GM12878 (cell line): ENCODE measurements at regions not wholly inside any gene's neighbourhood (a gene's known extent, or its start where the extent isn't known, plus 50 kb on each side); places are given as distances from the start of the nearest gene placed in this dataset.

Experiments used
- ATAC-seq: fragments of 200-7000 bp; cut with Tn5 transposase; 3 replicates; pipeline ENCODE4 v1.9.1; 2020; ENCODE audit warnings: mild to moderate bottlenecking, moderate library complexity
- BruUV-seq: library from RNA; stranded (reverse); fragments of 400-500 nt; replicated peaks from 2 replicates; lab custom pipeline; 2021; lab: Mats Ljungman, UMichigan
- CTCF ChIA-PET: fragments of 300-600 bp; sonication (Branson Sonifier 250); formaldehyde crosslinking; extraction: SDS; loops from one replicate; lab custom pipeline; 2021; ENCODE audit warnings: inconsistent platforms; lab: Yijun Ruan, JAX
- POLR2A ChIA-PET: fragments of 350-600 bp; formaldehyde crosslinking; extraction: SDS; loops from one replicate; lab custom pipeline; 2021; ENCODE audit warnings: inconsistent platforms; lab: Charles Lee
- RAD21 ChIA-PET: fragments of 300-600 bp; sonication (Branson Sonifier 250); formaldehyde crosslinking; loops from one replicate; lab custom pipeline; 2023; ENCODE audit warnings: antibody characterized with exemption; ENCODE audit not compliant: unreplicated experiment; lab: Charles Lee
- SMC1A ChIA-PET: fragments of 300-600 bp; sonication (Branson Sonifier 250); formaldehyde crosslinking; loops from one replicate; lab custom pipeline; 2023; ENCODE audit not compliant: unreplicated experiment, uncharacterized antibody; lab: Charles Lee
- DNase-seq: peaks from one replicate; pipeline ENCODE4 v3.0.0-alpha.2; 2011; ENCODE audit warnings: low read depth, low spot score
- FAIRE-seq: peaks from 3 replicates; lab custom pipeline; 2011; peaks lifted over from hg19 to GRCh38; lab: Jason Lieb, UNC
- H2AFZ ChIP-seq: 2 replicates; pipeline ENCODE4 v1.6.0; 2011; ENCODE audit warnings: low read depth, low read length, control low read depth; ENCODE audit not compliant: control insufficient read depth
- H3K27ac ChIP-seq: 2 replicates; pipeline ENCODE4 v1.5.1; 2011; ENCODE audit warnings: control low read depth; ENCODE audit not compliant: control insufficient read depth, insufficient read depth
- H3K27me3 ChIP-seq, 2 experiments: replicated peaks in 1 of 2; 2 replicates each; pipeline versions ENCODE4 v1.6.0 to v1.6.1; 2011; ENCODE audit warnings: low read length in 1 of 2; ENCODE audit not compliant: control insufficient read depth in 2 of 2, insufficient read depth in 2 of 2
- H3K36me3 ChIP-seq, 2 experiments: 2 replicates each; pipeline ENCODE4 v1.5.1; 2011; ENCODE audit warnings: low read length in 1 of 2; ENCODE audit not compliant: control insufficient read depth in 2 of 2, insufficient read depth in 2 of 2
- H3K4me1 ChIP-seq: 2 replicates; pipeline ENCODE4 v1.6.1; 2011; ENCODE audit warnings: mild to moderate bottlenecking, low read length, moderate library complexity, mixed read lengths; ENCODE audit not compliant: control insufficient read depth, insufficient read depth
- H3K4me2 ChIP-seq: 2 replicates; pipeline ENCODE4 v1.6.0; 2011; ENCODE audit warnings: control low read depth; ENCODE audit not compliant: control insufficient read depth, insufficient read depth
- H3K4me3 ChIP-seq: fragments of 200-600 bp; sonication (generic); 2 replicates; pipeline ENCODE4 v1.5.1; 2016
- H3K79me2 ChIP-seq: 2 replicates; pipeline ENCODE4 v1.6.0; 2011; ENCODE audit warnings: low read length; ENCODE audit not compliant: control insufficient read depth, insufficient read depth
- H3K9ac ChIP-seq: 2 replicates; pipeline ENCODE4 v1.8.0; 2011; ENCODE audit warnings: low read length, control low read depth, mixed read lengths; ENCODE audit not compliant: control insufficient read depth, insufficient read depth
- H3K9me3 ChIP-seq: replicated peaks from 3 replicates; pipeline ENCODE4 v1.5.1; 2011; ENCODE audit warnings: mild to moderate bottlenecking, low read length; ENCODE audit not compliant: control insufficient read depth, insufficient read depth
- H4K20me1 ChIP-seq: 2 replicates; pipeline ENCODE4 v1.6.0; 2011; ENCODE audit not compliant: control insufficient read depth, insufficient read depth
- EZH2 ChIP-seq: IDR thresholded peaks from 2 replicates; pipeline ENCODE4 v1.6.1; 2012; ENCODE audit warnings: low read depth, mild to moderate bottlenecking, control low read depth, inconsistent platforms, low read length, borderline replicate concordance; ENCODE audit not compliant: control insufficient read depth
- KDM1A ChIP-seq: fragments of 200-600 bp; sonication (generic); IDR thresholded peaks from 2 replicates; pipeline ENCODE4 v1.6.1; 2016; ENCODE audit warnings: borderline replicate concordance
- NFIC ChIP-seq: IDR thresholded peaks from 2 replicates; pipeline ENCODE4 v1.6.1; 2012; ENCODE audit warnings: low read depth, mild to moderate bottlenecking, inconsistent platforms, low read length, moderate library complexity
- in situ Hi-C: fragments of 300-500 bp; cut with MboI; formaldehyde crosslinking; loops from 9 replicates; pipeline ENCODE4 v1.14.3; 2018; ENCODE audit warnings: mixed read lengths
- intact Hi-C: fragments of 100-400 bp; cut with micrococcal nuclease; formaldehyde crosslinking; loops from one replicate; pipeline ENCODE4 v1.14.2; 2022; ENCODE audit not compliant: unreplicated experiment
- TF ChIP-seq, protein P1 (sequence below): fragments of 450-650 bp; IDR thresholded peaks from 2 replicates; pipeline ENCODE4 v1.6.1; 2017; ENCODE audit warnings: mild to moderate bottlenecking, moderate library complexity
- TF ChIP-seq, protein P2 (sequence below): IDR thresholded peaks from 2 replicates; pipeline ENCODE4 v1.6.1; 2012; ENCODE audit warnings: low read length, inconsistent platforms

DNA sequence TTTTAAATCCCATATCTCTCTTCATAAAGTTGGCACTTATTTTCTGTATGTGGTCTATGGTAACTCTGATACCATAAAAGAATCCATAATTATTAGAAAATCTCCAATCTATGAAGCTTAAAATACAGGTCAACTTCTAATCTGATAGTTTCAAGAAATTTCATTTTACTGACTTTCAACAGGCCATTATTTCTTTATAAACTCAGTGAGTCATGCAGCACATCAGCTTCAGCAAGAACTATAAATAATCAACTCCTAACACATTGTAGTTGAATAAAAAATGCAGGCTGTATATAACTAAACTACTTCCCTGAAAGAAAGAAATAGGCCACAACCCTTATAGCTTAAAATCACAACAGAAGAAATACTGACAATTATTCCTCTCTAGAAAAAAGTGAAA, 204.3 kb upstream of the CCDC150 start:
- POLR2A ChIA-PET: interaction anchor here (0.9 to 1.8 kb wide), 3 partner anchors 13 to 22 kb away, joined by 3 to 7 read pairs (median 4); no protein-coding TSS in a partner anchor
- Histone ChIP-seq H3K4me2 (no peak overlapping the region), H3K27me3 (no peaks in the 10 kb centered on the region), H4K20me1 (no peaks in the 10 kb centered on the region), H3K36me3 (no peaks in the 10 kb centered on the region), H3K4me3 (no peak overlapping the region), H3K27ac (no peak overlapping the region), H3K4me1 (peaks cover 2% of the 10 kb centered on the region; the same call in 1 of the 2 replicates), H3K79me2 (no peaks in the 10 kb centered on the region), H3K9me3 (no peaks in the 10 kb centered on the region; the same call in 2 of the 3 replicates), H3K9ac (no peak overlapping the region), H2AFZ (no peak overlapping the region)
- ATAC-seq (no peak), DNase-seq (no peak), FAIRE-seq (no peak)
- CTCF ChIA-PET: interaction anchor here (1.3 to 10.7 kb wide), 3 partner anchors 16 to 357 kb away, joined by 4 to 100 read pairs (median 6); no protein-coding TSS in a partner anchor
- in situ Hi-C loops (no loop called here), intact Hi-C loops (no loop called here)
- RAD21 ChIA-PET: interaction anchor here (0.8 to 8.8 kb wide), 3 partner anchors 17 to 98 kb away, joined by 3 to 66 read pairs (median 4); no protein-coding TSS in a partner anchor
- SMC1A ChIA-PET: interaction anchor here (0.9 to 9.5 kb wide), 6 partner anchors 10 to 22 kb away, joined by 3 to 72 read pairs (median 6); no protein-coding TSS in a partner anchor
- TF ChIP-seq, protein P1, sequence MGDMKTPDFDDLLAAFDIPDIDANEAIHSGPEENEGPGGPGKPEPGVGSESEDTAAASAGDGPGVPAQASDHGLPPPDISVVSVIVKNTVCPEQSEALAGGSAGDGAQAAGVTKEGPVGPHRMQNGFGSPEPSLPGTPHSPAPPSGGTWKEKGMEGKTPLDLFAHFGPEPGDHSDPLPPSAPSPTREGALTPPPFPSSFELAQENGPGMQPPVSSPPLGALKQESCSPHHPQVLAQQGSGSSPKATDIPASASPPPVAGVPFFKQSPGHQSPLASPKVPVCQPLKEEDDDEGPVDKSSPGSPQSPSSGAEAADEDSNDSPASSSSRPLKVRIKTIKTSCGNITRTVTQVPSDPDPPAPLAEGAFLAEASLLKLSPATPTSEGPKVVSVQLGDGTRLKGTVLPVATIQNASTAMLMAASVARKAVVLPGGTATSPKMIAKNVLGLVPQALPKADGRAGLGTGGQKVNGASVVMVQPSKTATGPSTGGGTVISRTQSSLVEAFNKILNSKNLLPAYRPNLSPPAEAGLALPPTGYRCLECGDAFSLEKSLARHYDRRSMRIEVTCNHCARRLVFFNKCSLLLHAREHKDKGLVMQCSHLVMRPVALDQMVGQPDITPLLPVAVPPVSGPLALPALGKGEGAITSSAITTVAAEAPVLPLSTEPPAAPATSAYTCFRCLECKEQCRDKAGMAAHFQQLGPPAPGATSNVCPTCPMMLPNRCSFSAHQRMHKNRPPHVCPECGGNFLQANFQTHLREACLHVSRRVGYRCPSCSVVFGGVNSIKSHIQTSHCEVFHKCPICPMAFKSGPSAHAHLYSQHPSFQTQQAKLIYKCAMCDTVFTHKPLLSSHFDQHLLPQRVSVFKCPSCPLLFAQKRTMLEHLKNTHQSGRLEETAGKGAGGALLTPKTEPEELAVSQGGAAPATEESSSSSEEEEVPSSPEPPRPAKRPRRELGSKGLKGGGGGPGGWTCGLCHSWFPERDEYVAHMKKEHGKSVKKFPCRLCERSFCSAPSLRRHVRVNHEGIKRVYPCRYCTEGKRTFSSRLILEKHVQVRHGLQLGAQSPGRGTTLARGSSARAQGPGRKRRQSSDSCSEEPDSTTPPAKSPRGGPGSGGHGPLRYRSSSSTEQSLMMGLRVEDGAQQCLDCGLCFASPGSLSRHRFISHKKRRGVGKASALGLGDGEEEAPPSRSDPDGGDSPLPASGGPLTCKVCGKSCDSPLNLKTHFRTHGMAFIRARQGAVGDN: no peak
- TF ChIP-seq EZH2: no peak
- no peak for TF ChIP-seq NFIC
- TF ChIP-seq, protein P2, sequence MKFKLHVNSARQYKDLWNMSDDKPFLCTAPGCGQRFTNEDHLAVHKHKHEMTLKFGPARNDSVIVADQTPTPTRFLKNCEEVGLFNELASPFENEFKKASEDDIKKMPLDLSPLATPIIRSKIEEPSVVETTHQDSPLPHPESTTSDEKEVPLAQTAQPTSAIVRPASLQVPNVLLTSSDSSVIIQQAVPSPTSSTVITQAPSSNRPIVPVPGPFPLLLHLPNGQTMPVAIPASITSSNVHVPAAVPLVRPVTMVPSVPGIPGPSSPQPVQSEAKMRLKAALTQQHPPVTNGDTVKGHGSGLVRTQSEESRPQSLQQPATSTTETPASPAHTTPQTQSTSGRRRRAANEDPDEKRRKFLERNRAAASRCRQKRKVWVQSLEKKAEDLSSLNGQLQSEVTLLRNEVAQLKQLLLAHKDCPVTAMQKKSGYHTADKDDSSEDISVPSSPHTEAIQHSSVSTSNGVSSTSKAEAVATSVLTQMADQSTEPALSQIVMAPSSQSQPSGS: no peak
- no peak for TF ChIP-seq KDM1A
- no TSS peak for BruUV-seq
